GM23338 (cell line): ENCODE measurements at regions not wholly inside any gene's neighbourhood (a gene's known extent, or its start where the extent isn't known, plus 50 kb on each side); places are given as distances from the start of the nearest gene placed in this dataset.
"Not testable (repeated sequence)": the region's sequence is repeated elsewhere in the genome, so short reads cannot be mapped to it uniquely, and the experiment has no call there.

Experiments
- ATAC-seq: fragments of 200-7000 bp; cut with Tn5 transposase; 3 replicates; pipeline ENCODE4 v1.9.1; 2020
- DNase-seq: peaks from one replicate; pipeline ENCODE4 v3.0.0-alpha.2; 2015; ENCODE audit warnings: low spot score
- H2AFZ ChIP-seq: fragments of 200-600 bp; sonication (generic); 2 replicates; pipeline ENCODE4 v1.8.0; 2016; ENCODE audit warnings: antibody characterized with exemption, mild to moderate bottlenecking, moderate library complexity
- H3F3A ChIP-seq: fragments of 200-600 bp; sonication (generic); replicated peaks from 2 replicates; pipeline ENCODE4 v1.8.0; 2017; ENCODE audit warnings: antibody characterized with exemption, mixed run types, low read depth
- H3K27ac ChIP-seq: fragments of 200-600 bp; sonication (generic); 2 replicates; pipeline ENCODE4 v1.6.1; 2016; ENCODE audit warnings: low read depth
- H3K27me3 ChIP-seq: fragments of 200-600 bp; sonication (generic); 2 replicates; pipeline ENCODE4 v1.8.0; 2016; ENCODE audit warnings: mild to moderate bottlenecking, mixed run types, moderate library complexity; ENCODE audit not compliant: insufficient read depth
- H3K36me3 ChIP-seq: fragments of 200-600 bp; sonication (generic); 2 replicates; pipeline ENCODE4 v1.8.0; 2016; ENCODE audit warnings: mild to moderate bottlenecking; ENCODE audit not compliant: insufficient read depth
- H3K4me1 ChIP-seq: fragments of 200-600 bp; sonication (generic); 2 replicates; pipeline ENCODE4 v1.8.0; 2016; ENCODE audit warnings: mild to moderate bottlenecking, moderate library complexity; ENCODE audit not compliant: insufficient read depth
- H3K4me2 ChIP-seq: fragments of 200-600 bp; sonication (generic); 2 replicates; pipeline ENCODE4 v1.7.1; 2017; ENCODE audit warnings: mixed run types
- H3K4me3 ChIP-seq: fragments of 200-600 bp; sonication (generic); 2 replicates; pipeline ENCODE4 v1.6.1; 2016; ENCODE audit warnings: mixed run types
- H3K79me2 ChIP-seq: fragments of 200-600 bp; sonication (generic); replicated peaks from 2 replicates; pipeline ENCODE4 v1.8.0; 2017; ENCODE audit warnings: mild to moderate bottlenecking; ENCODE audit not compliant: insufficient read depth
- H3K9me2 ChIP-seq: fragments of 200-600 bp; sonication (generic); 2 replicates; pipeline ENCODE4 v1.8.0; 2017; ENCODE audit not compliant: insufficient read depth
- H4K20me1 ChIP-seq: fragments of 200-600 bp; sonication (generic); replicated peaks from 2 replicates; pipeline ENCODE4 v1.8.0; 2017; ENCODE audit warnings: mild to moderate bottlenecking; ENCODE audit not compliant: insufficient read depth
- H3K27ac Mint-ChIP-seq: 2 replicates; pipeline ENCODE4 v1.8.0; 2020; ENCODE audit warnings: inconsistent platforms, mild to moderate bottlenecking, moderate library complexity, mixed read lengths
- H3K27me3 Mint-ChIP-seq: 3 replicates; pipeline ENCODE4 v1.8.0; 2022; ENCODE audit warnings: low read depth, mild to moderate bottlenecking, moderate library complexity, mixed read lengths, inconsistent platforms; ENCODE audit not compliant: insufficient read depth, poor library complexity
- H3K36me3 Mint-ChIP-seq: 3 replicates; pipeline ENCODE4 v1.8.0; 2021; ENCODE audit warnings: low read depth, mild to moderate bottlenecking, inconsistent platforms, moderate library complexity, mixed read lengths
- H3K4me1 Mint-ChIP-seq: 3 replicates; pipeline ENCODE4 v1.8.0; 2020; ENCODE audit warnings: mild to moderate bottlenecking, inconsistent platforms, mixed read lengths
- H3K4me3 Mint-ChIP-seq: 3 replicates; pipeline ENCODE4 v1.8.0; 2021; ENCODE audit warnings: moderate library complexity, mild to moderate bottlenecking, inconsistent platforms, mixed read lengths
- H3K9me3 Mint-ChIP-seq: 3 replicates; pipeline ENCODE4 v1.8.0; 2020; ENCODE audit warnings: moderate library complexity, mild to moderate bottlenecking, inconsistent platforms, mixed read lengths
- CREB1 ChIP-seq: fragments of 250-450 bp; sonication (Bioruptor Pico); IDR thresholded peaks from 2 replicates; pipeline ENCODE4 v1.5.0; 2020; ENCODE audit warnings: low read depth, mild to moderate bottlenecking, moderate library complexity
- CTCF ChIP-seq, 2 experiments: fragments of 200-600 bp in 1 of 2; sonication (generic) in 1 of 2; conservative IDR thresholded peaks; 2 replicates each; pipeline versions ENCODE4 v1.5.1 to v1.6.1; 2016 to 2017; ENCODE audit warnings: antibody characterized with exemption in 2 of 2, low read depth in 2 of 2, mild to moderate bottlenecking in 2 of 2, moderate library complexity in 1 of 2
- EZH2phosphoT487 ChIP-seq: fragments of 200-600 bp; sonication (generic); IDR thresholded peaks from one replicate; pipeline ENCODE4 v1.8.1; 2018; ENCODE audit warnings: antibody characterized with exemption; ENCODE audit not compliant: unreplicated experiment
- JUNB ChIP-seq: IDR thresholded peaks from one replicate; pipeline ENCODE4 v1.6.1; 2016; ENCODE audit warnings: antibody characterized with exemption; ENCODE audit not compliant: unreplicated experiment
- POLR2AphosphoS5 ChIP-seq: IDR thresholded peaks from 2 replicates; pipeline ENCODE4 v1.6.1; 2016; ENCODE audit warnings: antibody characterized with exemption, low read depth
- STAT1 ChIP-seq: IDR thresholded peaks from one replicate; pipeline ENCODE4 v1.6.1; 2016; ENCODE audit warnings: antibody characterized with exemption; ENCODE audit not compliant: unreplicated experiment
- ZNF114 ChIP-seq: fragments of 250-450 bp; sonication (Bioruptor Pico); IDR thresholded peaks from 2 replicates; pipeline ENCODE4 v1.5.0; 2020; ENCODE audit warnings: mild to moderate bottlenecking, moderate library complexity
- ZNF331 ChIP-seq: fragments of 250-450 bp; sonication (Bioruptor Pico); IDR thresholded peaks from 2 replicates; pipeline ENCODE4 v1.5.0; 2020; ENCODE audit warnings: low read depth, mild to moderate bottlenecking, moderate library complexity
- ZNF462 ChIP-seq: fragments of 250-450 bp; sonication (Bioruptor Pico); IDR thresholded peaks from 2 replicates; pipeline ENCODE4 v1.5.0; 2020; ENCODE audit warnings: mild to moderate bottlenecking, moderate library complexity
- TF ChIP-seq, protein P1 (sequence below): IDR thresholded peaks from 2 replicates; pipeline ENCODE4 v1.6.1; 2016; ENCODE audit warnings: antibody characterized with exemption
- TF ChIP-seq, protein P2 (sequence below): IDR thresholded peaks from one replicate; pipeline ENCODE4 v1.6.1; 2018; ENCODE audit warnings: antibody characterized with exemption; ENCODE audit not compliant: unreplicated experiment

GRCh38 chr3:5701005-5701404, 513.5 kb downstream of the EDEM1 start:
- not testable (repeated sequence) for H3K79me2 ChIP-seq, H2AFZ ChIP-seq, H3K27ac Mint-ChIP-seq, H4K20me1 ChIP-seq, H3K36me3 ChIP-seq, H3K36me3 Mint-ChIP-seq, H3K4me2 ChIP-seq, H3K27ac ChIP-seq, H3K27me3 ChIP-seq, H3F3A ChIP-seq, H3K4me3 ChIP-seq, H3K4me1 Mint-ChIP-seq, DNase-seq, H3K4me3 Mint-ChIP-seq, H3K9me2 ChIP-seq, H3K4me1 ChIP-seq, H3K27me3 Mint-ChIP-seq, ATAC-seq
- peaks cover 86% of the 10 kb centered on the region for H3K9me3 Mint-ChIP-seq

GRCh38 chr3:5707794-5708193, 520.3 kb downstream of the EDEM1 start:
- H3K4me2 ChIP-seq = no peak overlapping the region
- no peak for TF ChIP-seq CREB1 (CRISPR knock-in tag)
- TF ChIP-seq POLR2AphosphoS5 = no peak
- no peak for TF ChIP-seq ZNF462 (CRISPR knock-in tag)
- TF ChIP-seq ZNF114 (CRISPR knock-in tag) = no peak
- TF ChIP-seq CTCF (conservative IDR thresholded peaks at IDR 0.05; ENCODE audit: low read depth in 2 of 2) = no peak
- TF ChIP-seq, protein P1, sequence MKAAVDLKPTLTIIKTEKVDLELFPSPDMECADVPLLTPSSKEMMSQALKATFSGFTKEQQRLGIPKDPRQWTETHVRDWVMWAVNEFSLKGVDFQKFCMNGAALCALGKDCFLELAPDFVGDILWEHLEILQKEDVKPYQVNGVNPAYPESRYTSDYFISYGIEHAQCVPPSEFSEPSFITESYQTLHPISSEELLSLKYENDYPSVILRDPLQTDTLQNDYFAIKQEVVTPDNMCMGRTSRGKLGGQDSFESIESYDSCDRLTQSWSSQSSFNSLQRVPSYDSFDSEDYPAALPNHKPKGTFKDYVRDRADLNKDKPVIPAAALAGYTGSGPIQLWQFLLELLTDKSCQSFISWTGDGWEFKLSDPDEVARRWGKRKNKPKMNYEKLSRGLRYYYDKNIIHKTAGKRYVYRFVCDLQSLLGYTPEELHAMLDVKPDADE = no peak
- TF ChIP-seq, protein P2, sequence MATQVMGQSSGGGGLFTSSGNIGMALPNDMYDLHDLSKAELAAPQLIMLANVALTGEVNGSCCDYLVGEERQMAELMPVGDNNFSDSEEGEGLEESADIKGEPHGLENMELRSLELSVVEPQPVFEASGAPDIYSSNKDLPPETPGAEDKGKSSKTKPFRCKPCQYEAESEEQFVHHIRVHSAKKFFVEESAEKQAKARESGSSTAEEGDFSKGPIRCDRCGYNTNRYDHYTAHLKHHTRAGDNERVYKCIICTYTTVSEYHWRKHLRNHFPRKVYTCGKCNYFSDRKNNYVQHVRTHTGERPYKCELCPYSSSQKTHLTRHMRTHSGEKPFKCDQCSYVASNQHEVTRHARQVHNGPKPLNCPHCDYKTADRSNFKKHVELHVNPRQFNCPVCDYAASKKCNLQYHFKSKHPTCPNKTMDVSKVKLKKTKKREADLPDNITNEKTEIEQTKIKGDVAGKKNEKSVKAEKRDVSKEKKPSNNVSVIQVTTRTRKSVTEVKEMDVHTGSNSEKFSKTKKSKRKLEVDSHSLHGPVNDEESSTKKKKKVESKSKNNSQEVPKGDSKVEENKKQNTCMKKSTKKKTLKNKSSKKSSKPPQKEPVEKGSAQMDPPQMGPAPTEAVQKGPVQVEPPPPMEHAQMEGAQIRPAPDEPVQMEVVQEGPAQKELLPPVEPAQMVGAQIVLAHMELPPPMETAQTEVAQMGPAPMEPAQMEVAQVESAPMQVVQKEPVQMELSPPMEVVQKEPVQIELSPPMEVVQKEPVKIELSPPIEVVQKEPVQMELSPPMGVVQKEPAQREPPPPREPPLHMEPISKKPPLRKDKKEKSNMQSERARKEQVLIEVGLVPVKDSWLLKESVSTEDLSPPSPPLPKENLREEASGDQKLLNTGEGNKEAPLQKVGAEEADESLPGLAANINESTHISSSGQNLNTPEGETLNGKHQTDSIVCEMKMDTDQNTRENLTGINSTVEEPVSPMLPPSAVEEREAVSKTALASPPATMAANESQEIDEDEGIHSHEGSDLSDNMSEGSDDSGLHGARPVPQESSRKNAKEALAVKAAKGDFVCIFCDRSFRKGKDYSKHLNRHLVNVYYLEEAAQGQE = no peak
- TF ChIP-seq JUNB = no peak
- TF ChIP-seq ZNF331 (CRISPR knock-in tag) = no peak
- no peak for TF ChIP-seq EZH2phosphoT487
- no peak for TF ChIP-seq STAT1
- no peak overlapping the region for H2AFZ ChIP-seq
- H3K27ac ChIP-seq = no peak overlapping the region
- H3K4me3 Mint-ChIP-seq = no peak overlapping the region
- H3F3A ChIP-seq = no peaks in the 10 kb centered on the region
- no peaks in the 10 kb centered on the region for H3K4me1 ChIP-seq
- H3K9me3 Mint-ChIP-seq = peaks cover 81% of the 10 kb centered on the region
- H3K27ac Mint-ChIP-seq = no peak overlapping the region
- ATAC-seq = no peak
- no peaks in the 10 kb centered on the region for H3K9me2 ChIP-seq
- H3K36me3 ChIP-seq = no peaks in the 10 kb centered on the region; the same call in 1 of the 2 replicates
- H3K36me3 Mint-ChIP-seq = peaks cover 36% of the 10 kb centered on the region
- no peaks in the 10 kb centered on the region for H4K20me1 ChIP-seq
- H3K4me1 Mint-ChIP-seq = peaks cover 8% of the 10 kb centered on the region; the same call in 2 of the 3 replicates
- no peak for DNase-seq
- H3K27me3 ChIP-seq = no peaks in the 10 kb centered on the region
- H3K79me2 ChIP-seq = no peaks in the 10 kb centered on the region
- H3K27me3 Mint-ChIP-seq = peaks cover 2% of the 10 kb centered on the region
- no peak overlapping the region for H3K4me3 ChIP-seq
